SU-DHL-6 (cell line): ENCODE measurements at regions not wholly inside any gene's neighbourhood (a gene's known extent, or its start where the extent isn't known, plus 50 kb on each side); places are given as distances from the start of the nearest gene placed in this dataset.
"Not testable (repeated sequence)": the region's sequence is repeated elsewhere in the genome, so short reads cannot be mapped to it uniquely, and the experiment has no call there.

Source experiments
- H2AFZ ChIP-seq: fragments of 200-600 bp; sonication (generic); 2 replicates; pipeline ENCODE4 v1.6.1; 2014; ENCODE audit warnings: low read depth, mild to moderate bottlenecking, moderate library complexity, mixed read lengths, antibody characterized with exemption, low read length; ENCODE audit not compliant: severe bottlenecking
- H3F3A ChIP-seq: fragments of 200-600 bp; shearing (Covaris generic); 2 replicates; pipeline ENCODE4 v1.6.0; 2016; ENCODE audit warnings: antibody characterized with exemption, mild to moderate bottlenecking; ENCODE audit not compliant: insufficient read depth
- H3K27ac ChIP-seq: fragments of 200-600 bp; sonication (generic); 2 replicates; pipeline ENCODE4 v1.5.1; 2016; ENCODE audit warnings: low read depth, mild to moderate bottlenecking, low read length, moderate library complexity, mixed read lengths
- H3K27me3 ChIP-seq: fragments of 200-600 bp; sonication (generic), shearing (Covaris generic); 2 replicates; pipeline ENCODE4 v1.6.0; 2014; ENCODE audit warnings: mild to moderate bottlenecking, low read length
- H3K36me3 ChIP-seq: fragments of 200-600 bp; sonication (generic); 2 replicates; pipeline ENCODE4 v1.6.1; 2014; ENCODE audit warnings: mild to moderate bottlenecking, low read length, mixed read lengths
- H3K4me2 ChIP-seq: fragments of 300-600, 200-600 bp; shearing (Covaris generic), sonication (generic); 2 replicates; pipeline ENCODE4 v1.6.0; 2014; ENCODE audit warnings: low read length, low read depth, mild to moderate bottlenecking; ENCODE audit not compliant: poor library complexity, severe bottlenecking
- H3K4me3 ChIP-seq: fragments of 200-600 bp; sonication (generic); 2 replicates; pipeline ENCODE4 v1.5.1; 2014; ENCODE audit warnings: antibody characterized with exemption, low read length, mild to moderate bottlenecking, mixed read lengths; ENCODE audit not compliant: insufficient read depth, poor library complexity, severe bottlenecking
- H3K79me2 ChIP-seq: fragments of 200-600 bp; sonication (generic); 2 replicates; pipeline ENCODE4 v1.6.1; 2014; ENCODE audit warnings: mild to moderate bottlenecking, low read length, moderate library complexity; ENCODE audit not compliant: insufficient read depth
- H3K9ac ChIP-seq: fragments of 200-600 bp; sonication (generic); 2 replicates; pipeline ENCODE4 v1.7.0; 2014; ENCODE audit warnings: mild to moderate bottlenecking, low read length
- H3K9me2 ChIP-seq: fragments of 200-600 bp; sonication (generic); replicated peaks from 2 replicates; pipeline ENCODE4 v1.6.1; 2014; ENCODE audit warnings: low read length; ENCODE audit not compliant: insufficient read depth
- H3K9me3 ChIP-seq: fragments of 200-600 bp; sonication (generic); 2 replicates; pipeline ENCODE4 v1.6.1; 2014; ENCODE audit warnings: low read length, mixed read lengths; ENCODE audit not compliant: insufficient read depth
- H4K20me1 ChIP-seq: fragments of 200-600 bp; sonication (generic); 2 replicates; pipeline ENCODE4 v1.6.1; 2014; ENCODE audit warnings: low read depth, mild to moderate bottlenecking, antibody characterized with exemption, low read length, moderate library complexity, mixed read lengths
- CTCF ChIP-seq: fragments of 200-600 bp; sonication (generic); IDR thresholded peaks from one replicate; pipeline ENCODE4 v1.5.1; 2017; ENCODE audit warnings: antibody characterized with exemption, mild to moderate bottlenecking, low read length, moderate library complexity; ENCODE audit not compliant: insufficient read depth, poor library complexity, severe bottlenecking
- EZH2phosphoT487 ChIP-seq: fragments of 200-600 bp; sonication (generic), shearing (Covaris generic); conservative IDR thresholded peaks from 2 replicates; pipeline ENCODE4 v1.6.1; 2018; ENCODE audit warnings: mild to moderate bottlenecking, antibody characterized with exemption, low read length, moderate library complexity, mixed read lengths

DNA sequence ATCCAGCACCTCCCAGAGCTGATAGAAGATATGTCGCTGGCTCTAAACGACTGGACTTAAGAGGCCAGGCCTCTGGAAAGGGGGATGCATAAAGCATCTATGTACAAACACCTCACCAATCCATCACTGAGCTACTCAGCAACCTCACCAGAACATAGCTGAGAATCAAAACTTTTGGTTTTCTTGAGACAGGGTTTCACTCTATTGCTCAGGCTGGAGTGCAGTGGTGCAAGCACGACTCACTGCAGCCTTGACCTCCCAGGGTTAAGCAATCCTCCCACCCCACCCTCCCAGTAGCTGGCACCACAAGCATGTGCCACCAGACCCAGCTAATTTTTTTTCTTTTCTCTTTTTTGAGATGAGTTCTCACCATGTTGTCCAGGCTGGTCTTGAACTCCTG is 62.9 kb upstream of the MSH6 start:
- Histone ChIP-seq H3K9me2 (no peaks in the 10 kb centered on the region), H2AFZ (no peak overlapping the region), H3K79me2 (peaks cover 19% of the 10 kb centered on the region), H3K27ac (peak overlapping the region; percentile 99), H3K9ac (peak overlapping the region; percentile 64), H3K27me3 (no peaks in the 10 kb centered on the region), H3K4me3 (peak overlapping the region; percentile 7), H3F3A (peaks cover 92% of the 10 kb centered on the region), H3K36me3 (0 out of 2 replicates have a peak, but pooled peaks cover 10% of the 10 kb centered on the region), H4K20me1 (no peaks in the 10 kb centered on the region), H3K4me2 (peak overlapping the region; percentile 58), H3K9me3 (no peaks in the 10 kb centered on the region)
- no peak for TF ChIP-seq CTCF
- no peak for TF ChIP-seq EZH2phosphoT487

DNA sequence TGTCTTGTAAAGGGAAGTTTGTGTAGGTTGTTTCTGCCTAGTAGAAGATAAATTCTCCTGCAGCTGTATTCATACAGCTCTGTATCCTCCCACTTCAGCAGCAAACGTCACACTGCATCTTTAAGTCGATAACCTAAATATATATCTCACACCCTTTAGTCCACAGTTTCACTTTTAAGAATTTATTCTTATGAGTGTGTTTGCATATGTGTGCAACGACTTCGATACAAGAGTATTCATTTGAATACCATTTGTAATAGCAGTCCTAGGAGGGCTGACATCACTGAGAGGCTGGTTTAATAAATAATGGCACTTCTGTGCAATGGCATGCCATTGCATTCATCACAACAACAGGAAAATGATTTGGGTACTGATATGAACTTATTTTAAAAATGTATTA is 63.8 kb upstream of the MSH6 start:
- H3F3A ChIP-seq = peaks cover 94% of the 10 kb centered on the region

GRCh38 chr2:47716307-47716706 is 66.6 kb upstream of the MSH6 start:
- peaks cover 19% of the 10 kb centered on the region for H3K36me3 ChIP-seq
- peaks cover 35% of the 10 kb centered on the region for H3K79me2 ChIP-seq
- H3K27me3 ChIP-seq, H3K9me3 ChIP-seq, H3K4me3 ChIP-seq, H2AFZ ChIP-seq, H4K20me1 ChIP-seq, H3K9me2 ChIP-seq: not testable (repeated sequence)
- peak overlapping the region; percentile 99 for H3K27ac ChIP-seq
- peak overlapping the region; percentile 58 for H3K4me2 ChIP-seq
- H3K9ac ChIP-seq = peak overlapping the region; percentile 64
- H3F3A ChIP-seq = peaks cover 85% of the 10 kb centered on the region

More for the DNA sequence above, 63.8 kb upstream of the MSH6 start:
- no peak for TF ChIP-seq CTCF
- TF ChIP-seq EZH2phosphoT487 = no peak
- no peaks in the 10 kb centered on the region for H3K9me2 ChIP-seq
- H3K4me2 ChIP-seq = peak overlapping the region; percentile 58
- no peaks in the 10 kb centered on the region for H4K20me1 ChIP-seq
- peaks cover 14% of the 10 kb centered on the region for H3K36me3 ChIP-seq
- no peaks in the 10 kb centered on the region for H3K9me3 ChIP-seq
- no peak overlapping the region for H2AFZ ChIP-seq
- H3K4me3 ChIP-seq = peak overlapping the region; percentile 3
- H3K9ac ChIP-seq = peak overlapping the region; percentile 64
- H3K79me2 ChIP-seq = peaks cover 18% of the 10 kb centered on the region
- peak overlapping the region; percentile 99 for H3K27ac ChIP-seq
- H3K27me3 ChIP-seq = no peaks in the 10 kb centered on the region

GRCh38 chr2:47715552-47715951 is 67.4 kb upstream of the MSH6 start:
- no peaks in the 10 kb centered on the region for H3K27me3 ChIP-seq
- H3K27ac ChIP-seq = peak overlapping the region; percentile 99
- H3K9ac ChIP-seq = peak overlapping the region; percentile 64
- H3K9me2 ChIP-seq = no peaks in the 10 kb centered on the region
- peaks cover 85% of the 10 kb centered on the region for H3F3A ChIP-seq
- TF ChIP-seq CTCF (no peak), EZH2phosphoT487 (no peak)
- H2AFZ ChIP-seq = no peak overlapping the region
- no peaks in the 10 kb centered on the region for H3K9me3 ChIP-seq
- H3K4me2 ChIP-seq = peak overlapping the region; percentile 58
- no peaks in the 10 kb centered on the region for H4K20me1 ChIP-seq
- peaks cover 41% of the 10 kb centered on the region for H3K79me2 ChIP-seq
- peak overlapping the region; percentile 28 for H3K4me3 ChIP-seq
- H3K36me3 ChIP-seq = peaks cover 17% of the 10 kb centered on the region
